ENCODE measurements at regions not wholly inside any gene's neighbourhood (a gene's known extent, or its start where the extent isn't known, plus 50 kb on each side); places are given as distances from the start of the nearest gene placed in this dataset.

- TF ChIP-seq EP300 (IDR thresholded peaks at IDR 0.05) (no peak), CTCF (IDR thresholded peaks at IDR 0.05) (no peak)
Measured at GRCh38 chr2:167752734-167753133, 494.7 kb downstream of the STK39 start.
